H1 (cell line): ENCODE measurements at regions not wholly inside any gene's neighbourhood (a gene's known extent, or its start where the extent isn't known, plus 50 kb on each side); places are given as distances from the start of the nearest gene placed in this dataset.

Source experiments
- CTCF ChIA-PET: fragments of 300-600 bp; sonication (Branson Sonifier 250); formaldehyde crosslinking; loops from one replicate; lab custom pipeline; 2021; ENCODE audit not compliant: partially characterized antibody; lab: Charles Lee
- POLR2A ChIA-PET: fragments of 300-600 bp; sonication (Branson Sonifier 250); formaldehyde crosslinking; loops from one replicate; lab custom pipeline; 2021; ENCODE audit warnings: inconsistent platforms; ENCODE audit not compliant: partially characterized antibody; lab: Charles Lee
- DNase-seq, 2 experiments: peaks; one replicate each; pipeline versions ENCODE4 v3.0.0 to v3.0.0-alpha.2; 2010 to 2022; ENCODE audit warnings: low spot score in 2 of 2, low read depth in 1 of 2, mixed read lengths in 1 of 2
- FAIRE-seq: peaks from 2 replicates; lab custom pipeline; 2011; peaks lifted over from hg19 to GRCh38; lab: Jason Lieb, UNC
- H2AFZ ChIP-seq: 2 replicates; pipeline ENCODE4 v1.8.1; 2012; ENCODE audit warnings: low read length, inconsistent platforms
- H2AK5ac ChIP-seq: 2 replicates; pipeline ENCODE4 v1.6.1; 2013; ENCODE audit warnings: low read depth, low read length
- H2BK120ac ChIP-seq: replicated peaks from 2 replicates; pipeline ENCODE3; 2013; ENCODE audit warnings: low read depth, low read length, inconsistent platforms
- H2BK12ac ChIP-seq: 2 replicates; pipeline ENCODE4 v1.6.1; 2013; ENCODE audit warnings: low read depth, low read length
- H2BK15ac ChIP-seq: 2 replicates; pipeline ENCODE4 v1.6.1; 2013; ENCODE audit warnings: low read length
- H2BK20ac ChIP-seq: 2 replicates; pipeline ENCODE4 v1.6.1; 2013; ENCODE audit warnings: low read length
- H2BK5ac ChIP-seq: 2 replicates; pipeline ENCODE4 v1.6.1; 2013; ENCODE audit warnings: low read depth, low read length
- H3K14ac ChIP-seq: 2 replicates; pipeline ENCODE4 v1.6.1; 2013; ENCODE audit warnings: inconsistent platforms; ENCODE audit not compliant: insufficient read length
- H3K18ac ChIP-seq: 2 replicates; pipeline ENCODE4 v1.6.1; 2013; ENCODE audit warnings: low read length; ENCODE audit errors: extremely low read depth
- H3K23ac ChIP-seq: 2 replicates; pipeline ENCODE4 v1.6.1; 2013; ENCODE audit warnings: inconsistent platforms; ENCODE audit not compliant: insufficient read length
- H3K23me2 ChIP-seq: 2 replicates; pipeline ENCODE4 v1.6.1; 2013; ENCODE audit warnings: low read depth, low read length
- H3K27ac ChIP-seq: 2 replicates; pipeline ENCODE4 v1.6.1; 2011; ENCODE audit warnings: low read depth, low read length, inconsistent platforms
- H3K27me3 ChIP-seq, 4 experiments: replicated peaks in 1 of 4; 1 replicate in 1 of 4; 2 replicates in 3 of 4; pipeline versions ENCODE4 v1.6.1 to v1.8.1; 2011 to 2013; ENCODE audit warnings: low read length in 3 of 4, mild to moderate bottlenecking in 3 of 4, inconsistent platforms in 2 of 4, mixed read lengths in 2 of 4, moderate library complexity in 1 of 4; ENCODE audit not compliant: control insufficient read depth in 3 of 4, insufficient read depth in 3 of 4; ENCODE audit errors: extremely low read depth in 1 of 4
- H3K36me3 ChIP-seq, 4 experiments: 2 replicates each; pipeline versions ENCODE4 v1.6.1 to v1.8.1; 2011 to 2013; ENCODE audit warnings: mild to moderate bottlenecking in 4 of 4, low read length in 3 of 4, moderate library complexity in 2 of 4, control low read depth in 1 of 4, inconsistent platforms in 1 of 4; ENCODE audit not compliant: insufficient read depth in 4 of 4, control insufficient read depth in 2 of 4
- H3K4ac ChIP-seq: replicated peaks from 2 replicates; pipeline ENCODE3; 2013; ENCODE audit warnings: low read length, low read depth, mixed read lengths, inconsistent platforms; ENCODE audit not compliant: insufficient read length
- H3K4me1 ChIP-seq, 4 experiments: replicated peaks in 1 of 4; 1 replicate in 1 of 4; 2 replicates in 3 of 4; pipeline versions ENCODE4 v1.6.1 to v1.8.1; 2011 to 2013; ENCODE audit warnings: low read length in 3 of 4, inconsistent platforms in 2 of 4, mixed read lengths in 1 of 4; ENCODE audit not compliant: insufficient read depth in 4 of 4, control insufficient read depth in 3 of 4
- H3K4me2 ChIP-seq, 2 experiments: 2 replicates each; pipeline versions ENCODE4 v1.6.1 to v1.8.1; 2011 to 2013; ENCODE audit warnings: low read depth in 2 of 2, low read length in 2 of 2, control low read depth in 1 of 2, inconsistent platforms in 1 of 2, mild to moderate bottlenecking in 1 of 2; ENCODE audit not compliant: insufficient read depth in 1 of 2
- H3K4me3 ChIP-seq, 4 experiments: fragments of 200-600, 300-600 bp in 1 of 4; sonication (generic), shearing (Covaris generic), sonication (Bioruptor Twin) in 1 of 4; 2 replicates each; pipeline versions ENCODE4 v1.5.1 to v1.8.1; 2011 to 2016; ENCODE audit warnings: low read length in 4 of 4, low read depth in 3 of 4, control low read depth in 2 of 4, inconsistent platforms in 2 of 4, mild to moderate bottlenecking in 2 of 4, mixed read lengths in 1 of 4, moderate library complexity in 1 of 4; ENCODE audit not compliant: insufficient read depth in 2 of 4; ENCODE audit errors: extremely low read depth in 1 of 4
- H3K56ac ChIP-seq: replicated peaks from 2 replicates; pipeline ENCODE3; 2013; ENCODE audit warnings: low read depth, mild to moderate bottlenecking, mixed read lengths, low read length, inconsistent platforms; ENCODE audit not compliant: insufficient read length
- H3K79me1 ChIP-seq: 2 replicates; pipeline ENCODE4 v1.6.1; 2013; ENCODE audit warnings: low read depth, low read length, control low read depth
- H3K79me2 ChIP-seq, 2 experiments: 2 replicates each; pipeline versions ENCODE4 v1.6.1 to v1.8.1; 2012 to 2013; ENCODE audit warnings: low read length in 2 of 2, mild to moderate bottlenecking in 2 of 2, inconsistent platforms in 1 of 2; ENCODE audit not compliant: insufficient read depth in 2 of 2, control insufficient read depth in 1 of 2
- H3K9ac ChIP-seq, 4 experiments: replicated peaks in 1 of 4; 1 replicate in 1 of 4; 2 replicates in 3 of 4; pipeline versions ENCODE4 v1.6.1 to v1.8.1; 2011 to 2013; ENCODE audit warnings: low read depth in 3 of 4, low read length in 3 of 4, control low read depth in 2 of 4, mild to moderate bottlenecking in 2 of 4, moderate library complexity in 2 of 4, inconsistent platforms in 1 of 4; ENCODE audit errors: extremely low read depth in 1 of 4
- H3K9me3 ChIP-seq, 2 experiments: 2 replicates each; pipeline versions ENCODE4 v1.6.1 to v1.8.1; 2012 to 2013; ENCODE audit warnings: mild to moderate bottlenecking in 2 of 2, moderate library complexity in 2 of 2, control low read depth in 1 of 2, inconsistent platforms in 1 of 2, low read depth in 1 of 2, low read length in 1 of 2, mixed read lengths in 1 of 2; ENCODE audit not compliant: insufficient read depth in 2 of 2
- H4K20me1 ChIP-seq, 2 experiments: replicated peaks in 1 of 2; 2 replicates each; pipeline versions ENCODE3 to v1.8.1; 2011 to 2013; ENCODE audit warnings: inconsistent platforms in 2 of 2, low read length in 2 of 2, mild to moderate bottlenecking in 1 of 2; ENCODE audit not compliant: insufficient read depth in 2 of 2, control insufficient read depth in 1 of 2
- H4K5ac ChIP-seq: 2 replicates; pipeline ENCODE4 v1.6.1; 2013; ENCODE audit warnings: low read length, low read depth, mixed read lengths, inconsistent platforms; ENCODE audit not compliant: insufficient read length
- H4K8ac ChIP-seq: 2 replicates; pipeline ENCODE4 v1.8.0; 2013; ENCODE audit warnings: mild to moderate bottlenecking, moderate library complexity, low read length, inconsistent platforms; ENCODE audit not compliant: insufficient read depth; ENCODE audit errors: extremely low read depth
- H4K91ac ChIP-seq: replicated peaks from 2 replicates; pipeline ENCODE3; 2013; ENCODE audit warnings: low read length, mixed read lengths, inconsistent platforms; ENCODE audit not compliant: insufficient read length
- CEBPB ChIP-seq: IDR thresholded peaks from 2 replicates; pipeline ENCODE4 v1.6.1; 2012; ENCODE audit warnings: low read depth, low read length
- JUND ChIP-seq: IDR thresholded peaks from 2 replicates; pipeline ENCODE4 v1.6.1; 2011; ENCODE audit warnings: mild to moderate bottlenecking, improper control_type of control experiment, low read length
- RBBP5 ChIP-seq: IDR thresholded peaks from 2 replicates; pipeline ENCODE4 v1.7.1; 2012; ENCODE audit warnings: low read depth, mild to moderate bottlenecking, inconsistent platforms, low read length, moderate library complexity, borderline replicate concordance
- TAF1 ChIP-seq: IDR thresholded peaks from 2 replicates; pipeline ENCODE4 v1.6.1; 2011; ENCODE audit warnings: mild to moderate bottlenecking, low read depth, low read length
- TAF7 ChIP-seq: optimal IDR thresholded peaks from 2 replicates; pipeline ENCODE3; 2011; ENCODE audit warnings: low read depth, mild to moderate bottlenecking, inconsistent platforms, low read length, moderate library complexity, borderline replicate concordance
- TCF12 ChIP-seq: IDR thresholded peaks from 2 replicates; pipeline ENCODE4 v1.6.1; 2011; ENCODE audit warnings: low read depth, mild to moderate bottlenecking, low read length
- ZNF274 ChIP-seq: IDR thresholded peaks from 2 replicates; pipeline ENCODE4 v1.7.0; 2012; ENCODE audit warnings: low read length, borderline replicate concordance; ENCODE audit errors: extremely low read depth
- WGBS, 2 experiments: shearing (Covaris generic) in 1 of 2; methylation state at CpG; one replicate each; pipeline versions ENCODE4 v1.1.6 to v1.1.7; 2013 to 2015; ENCODE audit warnings: low lambda C conversion rate in 2 of 2, mixed read lengths in 2 of 2, inconsistent platforms in 1 of 2, low coverage in 1 of 2, missing lambda C conversion rate in 1 of 2; ENCODE audit not compliant: insufficient replicate concordance in 2 of 2, insufficient coverage in 1 of 2, insufficient read length in 1 of 2; ENCODE audit errors: extremely low coverage in 1 of 2, missing lambda C conversion rate in 1 of 2; 5-methylcytosine and 5-hydroxymethylcytosine counted together
- TF ChIP-seq, protein P1 (sequence below), 3 experiments: IDR thresholded peaks; 1 replicate in 2 of 3; 2 replicates in 1 of 3; pipeline versions ENCODE4 v1.5.1 to v1.6.1; 2011; ENCODE audit warnings: low read length in 3 of 3, mild to moderate bottlenecking in 3 of 3, inconsistent platforms in 2 of 3, low read depth in 1 of 3, moderate library complexity in 1 of 3; ENCODE audit not compliant: insufficient read depth in 1 of 3; ENCODE audit errors: control extremely low read depth in 1 of 3
- TF ChIP-seq, protein P2 (sequence below): IDR thresholded peaks from 2 replicates; pipeline ENCODE4 v1.6.1; 2012; ENCODE audit warnings: low read length, inconsistent platforms
- TF ChIP-seq, protein P3 (sequence below): IDR thresholded peaks from 2 replicates; pipeline ENCODE4 v1.6.1; 2012; ENCODE audit warnings: inconsistent platforms

DNA sequence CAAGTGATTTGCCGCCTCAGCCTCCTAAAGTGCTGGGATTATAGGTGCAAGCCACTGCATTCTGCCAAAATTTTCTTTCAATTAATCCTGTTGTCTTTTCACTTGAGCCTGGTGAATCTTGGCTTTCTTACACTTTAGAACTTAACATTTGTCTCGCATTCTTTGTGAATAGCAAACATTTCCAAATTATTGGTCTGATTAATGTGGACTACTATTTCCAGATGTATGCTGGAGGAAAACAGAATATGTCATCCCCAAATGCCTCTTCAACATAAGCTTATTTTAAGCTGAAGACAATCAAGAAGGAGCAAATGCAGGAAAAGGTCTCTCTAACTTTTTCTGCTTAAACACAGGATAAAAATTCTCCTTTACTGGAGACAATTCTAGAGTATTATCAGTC is 233.4 kb downstream of the PPP4R3C start:
- no peaks in the 10 kb centered on the region for H3K79me1 ChIP-seq
- no peak overlapping the region for H2BK20ac ChIP-seq
- H3K79me2 ChIP-seq: no peaks in the 10 kb centered on the region
- H3K18ac ChIP-seq: no peak overlapping the region
- no peak overlapping the region for H3K27ac ChIP-seq
- no peak overlapping the region for H2AK5ac ChIP-seq
- H3K9ac ChIP-seq: no peak overlapping the region
- H4K8ac ChIP-seq: no peak overlapping the region
- 94% methylated on average over 2 of the region's 2 CpGs; no CpG with 5 or more reads in 1 of the 2 experiments for WGBS, 2 experiments
- H3K14ac ChIP-seq: no peak overlapping the region
- no peak overlapping the region for H4K91ac ChIP-seq
- no peaks in the 10 kb centered on the region for H3K9me3 ChIP-seq
- H2AFZ ChIP-seq: no peak overlapping the region
- no peaks in the 10 kb centered on the region for H3K4me1 ChIP-seq
- no peaks in the 10 kb centered on the region for H3K27me3 ChIP-seq
- no peak for FAIRE-seq
- H3K4ac ChIP-seq: no peak overlapping the region
- H3K4me2 ChIP-seq: no peak overlapping the region
- no peak overlapping the region for H4K5ac ChIP-seq
- no peak overlapping the region for H3K4me3 ChIP-seq
- H2BK120ac ChIP-seq: no peak overlapping the region
- H3K23ac ChIP-seq: no peak overlapping the region
- H2BK15ac ChIP-seq: no peak overlapping the region
- H2BK12ac ChIP-seq: no peak overlapping the region
- H3K36me3 ChIP-seq: no peaks in the 10 kb centered on the region
- CTCF ChIA-PET: no interaction called here
- no peak overlapping the region for H2BK5ac ChIP-seq
- no peaks in the 10 kb centered on the region for H3K23me2 ChIP-seq
- no peak overlapping the region for H3K56ac ChIP-seq
- DNase-seq: no peak
- no peaks in the 10 kb centered on the region for H4K20me1 ChIP-seq
- POLR2A ChIA-PET: no interaction called here
- TF ChIP-seq TCF12: no peak
- TF ChIP-seq JUND: no peak
- TF ChIP-seq, protein P1, sequence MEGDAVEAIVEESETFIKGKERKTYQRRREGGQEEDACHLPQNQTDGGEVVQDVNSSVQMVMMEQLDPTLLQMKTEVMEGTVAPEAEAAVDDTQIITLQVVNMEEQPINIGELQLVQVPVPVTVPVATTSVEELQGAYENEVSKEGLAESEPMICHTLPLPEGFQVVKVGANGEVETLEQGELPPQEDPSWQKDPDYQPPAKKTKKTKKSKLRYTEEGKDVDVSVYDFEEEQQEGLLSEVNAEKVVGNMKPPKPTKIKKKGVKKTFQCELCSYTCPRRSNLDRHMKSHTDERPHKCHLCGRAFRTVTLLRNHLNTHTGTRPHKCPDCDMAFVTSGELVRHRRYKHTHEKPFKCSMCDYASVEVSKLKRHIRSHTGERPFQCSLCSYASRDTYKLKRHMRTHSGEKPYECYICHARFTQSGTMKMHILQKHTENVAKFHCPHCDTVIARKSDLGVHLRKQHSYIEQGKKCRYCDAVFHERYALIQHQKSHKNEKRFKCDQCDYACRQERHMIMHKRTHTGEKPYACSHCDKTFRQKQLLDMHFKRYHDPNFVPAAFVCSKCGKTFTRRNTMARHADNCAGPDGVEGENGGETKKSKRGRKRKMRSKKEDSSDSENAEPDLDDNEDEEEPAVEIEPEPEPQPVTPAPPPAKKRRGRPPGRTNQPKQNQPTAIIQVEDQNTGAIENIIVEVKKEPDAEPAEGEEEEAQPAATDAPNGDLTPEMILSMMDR (IDR thresholded peaks at IDR 0.05; ENCODE audit: control extremely low read depth in 1 of 3, insufficient read depth in 1 of 3, low read depth in 1 of 3, low read length in 3 of 3): no peak
- TF ChIP-seq RBBP5: no peak
- TF ChIP-seq TAF1: no peak
- TF ChIP-seq, protein P2, sequence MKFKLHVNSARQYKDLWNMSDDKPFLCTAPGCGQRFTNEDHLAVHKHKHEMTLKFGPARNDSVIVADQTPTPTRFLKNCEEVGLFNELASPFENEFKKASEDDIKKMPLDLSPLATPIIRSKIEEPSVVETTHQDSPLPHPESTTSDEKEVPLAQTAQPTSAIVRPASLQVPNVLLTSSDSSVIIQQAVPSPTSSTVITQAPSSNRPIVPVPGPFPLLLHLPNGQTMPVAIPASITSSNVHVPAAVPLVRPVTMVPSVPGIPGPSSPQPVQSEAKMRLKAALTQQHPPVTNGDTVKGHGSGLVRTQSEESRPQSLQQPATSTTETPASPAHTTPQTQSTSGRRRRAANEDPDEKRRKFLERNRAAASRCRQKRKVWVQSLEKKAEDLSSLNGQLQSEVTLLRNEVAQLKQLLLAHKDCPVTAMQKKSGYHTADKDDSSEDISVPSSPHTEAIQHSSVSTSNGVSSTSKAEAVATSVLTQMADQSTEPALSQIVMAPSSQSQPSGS: no peak
- TF ChIP-seq TAF7: no peak
- TF ChIP-seq, protein P3, sequence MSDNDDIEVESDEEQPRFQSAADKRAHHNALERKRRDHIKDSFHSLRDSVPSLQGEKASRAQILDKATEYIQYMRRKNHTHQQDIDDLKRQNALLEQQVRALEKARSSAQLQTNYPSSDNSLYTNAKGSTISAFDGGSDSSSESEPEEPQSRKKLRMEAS: no peak
- no peak for TF ChIP-seq CEBPB
- no peak for TF ChIP-seq ZNF274
